ENCODE measurements at regions not wholly inside any gene's neighbourhood (a gene's known extent, or its start where the extent isn't known, plus 50 kb on each side); places are given as distances from the start of the nearest gene placed in this dataset.

- CTCF ChIA-PET, result no interaction called here
- H3K27ac Mint-ChIP-seq, result no peak overlapping the region
- ATAC-seq (no peak), DNase-seq (no peak)
- no peaks in the 10 kb centered on the region for H3K27me3 Mint-ChIP-seq
- no peak for TF ChIP-seq CTCF (IDR thresholded peaks at IDR 0.05)
- intact Hi-C loops (cut with micrococcal nuclease), result no loop called here
- peaks cover 1% of the 10 kb centered on the region for H3K9me3 Mint-ChIP-seq
- POLR2A ChIA-PET, result no interaction called here
- H3K36me3 Mint-ChIP-seq (ENCODE audit: low read depth), result no peaks in the 10 kb centered on the region
- H3K4me3 Mint-ChIP-seq, result no peak overlapping the region
- no peaks in the 10 kb centered on the region for H3K4me1 Mint-ChIP-seq (ENCODE audit: low read depth)
These were observed 344.5 kb downstream of the RWDD3 start for GRCh38 chr1:95578462-95578861.

DNA sequence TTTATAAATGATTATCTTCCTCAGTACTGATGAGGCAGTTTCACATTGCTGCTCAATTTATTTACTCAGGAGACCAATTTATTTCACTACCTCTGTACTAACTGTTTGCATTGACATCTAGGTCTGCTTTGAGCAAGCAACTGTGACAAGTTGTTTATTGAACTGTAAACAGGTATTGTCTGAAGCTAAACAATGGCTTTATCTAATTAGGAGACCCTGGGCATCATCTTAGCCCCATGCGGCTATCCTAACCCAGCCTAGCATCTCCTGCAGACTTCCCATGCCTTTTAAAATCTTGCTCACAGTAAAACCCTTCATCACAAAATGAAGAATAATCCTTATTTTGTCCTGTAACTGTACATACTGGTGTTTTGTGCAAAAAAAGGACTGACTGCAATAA, 348.2 kb downstream of the RWDD3 start:
- H3K9me3 Mint-ChIP-seq, result peaks cover 3% of the 10 kb centered on the region
- H3K27me3 Mint-ChIP-seq, result no peaks in the 10 kb centered on the region
- TF ChIP-seq CTCF (IDR thresholded peaks at IDR 0.05), result no peak
- H3K4me3 Mint-ChIP-seq, result no peak overlapping the region
- ATAC-seq, result no peak
- no peak for DNase-seq
- H3K36me3 Mint-ChIP-seq (ENCODE audit: low read depth), result no peaks in the 10 kb centered on the region
- ChIA-PET CTCF (no interaction called here), POLR2A (no interaction called here)
- H3K4me1 Mint-ChIP-seq (ENCODE audit: low read depth), result no peaks in the 10 kb centered on the region
- intact Hi-C loops (cut with micrococcal nuclease), result no loop called here
- no peak overlapping the region for H3K27ac Mint-ChIP-seq

GRCh38 chr1:95582746-95583145, 348.7 kb downstream of the RWDD3 start:
- no peaks in the 10 kb centered on the region for H3K4me1 Mint-ChIP-seq (ENCODE audit: low read depth)
- H3K27me3 Mint-ChIP-seq, result no peaks in the 10 kb centered on the region
- DNase-seq (no peak), ATAC-seq (no peak)
- ChIA-PET POLR2A (no interaction called here), CTCF (no interaction called here)
- intact Hi-C loops (cut with micrococcal nuclease), result no loop called here
- H3K36me3 Mint-ChIP-seq (ENCODE audit: low read depth), result no peaks in the 10 kb centered on the region
- H3K9me3 Mint-ChIP-seq, result peaks cover 3% of the 10 kb centered on the region
- H3K27ac Mint-ChIP-seq, result no peak overlapping the region
- no peak overlapping the region for H3K4me3 Mint-ChIP-seq
- TF ChIP-seq CTCF (IDR thresholded peaks at IDR 0.05), result no peak

- Mint-ChIP-seq H3K27ac (no peak overlapping the region), H3K4me3 (no peak overlapping the region), H3K4me1 (ENCODE audit: low read depth) (no peaks in the 10 kb centered on the region), H3K36me3 (ENCODE audit: low read depth) (no peaks in the 10 kb centered on the region), H3K9me3 (peaks cover 3% of the 10 kb centered on the region), H3K27me3 (no peaks in the 10 kb centered on the region)
- no peak for ATAC-seq
- ChIA-PET CTCF (no interaction called here), POLR2A (no interaction called here)
- no peak for TF ChIP-seq CTCF (IDR thresholded peaks at IDR 0.05)
- intact Hi-C loops (cut with micrococcal nuclease), result no loop called here
- no peak for DNase-seq
These were observed 349.7 kb downstream of the RWDD3 start for GRCh38 chr1:95583661-95584210.

DNA sequence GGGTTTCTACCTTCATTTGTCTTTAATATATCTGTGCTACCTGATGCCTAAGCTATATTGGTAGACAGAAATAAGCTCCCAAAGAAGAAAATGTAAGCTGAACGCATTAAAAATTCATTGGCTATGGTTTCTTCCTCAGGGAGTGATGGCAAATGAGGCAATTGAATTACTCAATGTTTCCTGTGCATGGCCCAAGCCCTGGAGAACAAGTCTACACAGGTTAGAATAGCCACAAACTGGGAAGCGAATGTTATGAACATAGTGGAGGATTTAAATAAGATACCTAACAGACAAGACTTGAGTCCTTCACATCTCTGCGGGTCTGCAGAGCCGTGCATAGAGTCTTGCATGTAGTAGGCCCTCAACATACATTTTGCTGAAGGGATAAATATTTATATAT, 350.3 kb downstream of the RWDD3 start:
- DNase-seq (no peak), ATAC-seq (no peak)
- no peak for TF ChIP-seq CTCF (IDR thresholded peaks at IDR 0.05)
- no peaks in the 10 kb centered on the region for H3K36me3 Mint-ChIP-seq (ENCODE audit: low read depth)
- POLR2A ChIA-PET, result no interaction called here
- no peak overlapping the region for H3K4me3 Mint-ChIP-seq
- intact Hi-C loops (cut with micrococcal nuclease), result no loop called here
- peaks cover 3% of the 10 kb centered on the region for H3K9me3 Mint-ChIP-seq
- CTCF ChIA-PET, result no interaction called here
- H3K4me1 Mint-ChIP-seq (ENCODE audit: low read depth), result no peaks in the 10 kb centered on the region
- no peaks in the 10 kb centered on the region for H3K27me3 Mint-ChIP-seq
- no peak overlapping the region for H3K27ac Mint-ChIP-seq

Data from activated CD8-positive, alpha-beta T cell treated with anti-CD3 and anti-CD28 coated beads for 36 hours (primary cell).